MM.1S (cell line): ENCODE measurements at regions not wholly inside any gene's neighbourhood (a gene's known extent, or its start where the extent isn't known, plus 50 kb on each side); places are given as distances from the start of the nearest gene placed in this dataset.

Source experiments
- DNase-seq: peaks from one replicate; pipeline ENCODE4 v3.0.0-alpha.2; 2015
- H2AFZ ChIP-seq: fragments of 300-600 bp; sonication (generic); 2 replicates; pipeline ENCODE4 v1.6.0; 2016; ENCODE audit warnings: antibody characterized with exemption, low read length
- H3F3A ChIP-seq: fragments of 300-600 bp; sonication (generic); 2 replicates; pipeline ENCODE4 v1.6.1; 2016; ENCODE audit warnings: mild to moderate bottlenecking, antibody characterized with exemption, low read length, moderate library complexity, mixed read lengths; ENCODE audit not compliant: insufficient read depth
- H3K27ac ChIP-seq: fragments of 300-600 bp; sonication (generic); 2 replicates; pipeline ENCODE4 v1.5.1; 2016; ENCODE audit warnings: mild to moderate bottlenecking, low read length
- H3K27me3 ChIP-seq: fragments of 300-600 bp; sonication (generic); replicated peaks from 2 replicates; pipeline ENCODE4 v1.6.0; 2016; ENCODE audit warnings: low read length; ENCODE audit not compliant: insufficient read depth
- H3K36me3 ChIP-seq: fragments of 300-600 bp; sonication (generic); replicated peaks from 2 replicates; pipeline ENCODE4 v1.6.1; 2016; ENCODE audit warnings: mild to moderate bottlenecking, low read length, mixed read lengths; ENCODE audit not compliant: insufficient read depth
- H3K4me1 ChIP-seq: fragments of 300-600 bp; sonication (generic); 2 replicates; pipeline ENCODE4 v1.6.1; 2016; ENCODE audit warnings: low read length, mixed read lengths
- H3K4me2 ChIP-seq: fragments of 300-600 bp; sonication (generic); 2 replicates; pipeline ENCODE4 v1.6.0; 2016; ENCODE audit warnings: low read depth, low read length
- H3K4me3 ChIP-seq: fragments of 300-600 bp; sonication (generic); 2 replicates; pipeline ENCODE4 v1.5.1; 2016; ENCODE audit warnings: low read length, mixed read lengths
- H3K79me2 ChIP-seq: fragments of 300-600 bp; sonication (generic); 2 replicates; pipeline ENCODE4 v1.6.1; 2016; ENCODE audit warnings: mixed run types, low read length, mixed read lengths
- H3K9ac ChIP-seq: fragments of 300-600 bp; sonication (generic); 2 replicates; pipeline ENCODE4 v1.6.1; 2016; ENCODE audit warnings: low read length, mixed read lengths
- H3K9me2 ChIP-seq: fragments of 300-600 bp; sonication (generic); replicated peaks from 2 replicates; pipeline ENCODE4 v1.6.1; 2016; ENCODE audit warnings: mild to moderate bottlenecking, low read length, mixed read lengths; ENCODE audit not compliant: insufficient read depth
- H3K9me3 ChIP-seq: fragments of 300-600 bp; sonication (generic); replicated peaks from 2 replicates; pipeline ENCODE4 v1.6.1; 2016; ENCODE audit warnings: mild to moderate bottlenecking, low read length, mixed read lengths; ENCODE audit not compliant: insufficient read depth
- H4K20me1 ChIP-seq: fragments of 300-600 bp; sonication (generic); 2 replicates; pipeline ENCODE4 v1.6.1; 2016; ENCODE audit warnings: mild to moderate bottlenecking, low read length, moderate library complexity, mixed read lengths; ENCODE audit not compliant: insufficient read depth
- CTCF ChIP-seq: fragments of 300-600 bp; sonication (generic); IDR thresholded peaks from 2 replicates; pipeline ENCODE4 v1.5.1; 2016; ENCODE audit warnings: antibody characterized with exemption, low read length, mixed read lengths
- EZH2 ChIP-seq: fragments of 300-600 bp; sonication (generic); optimal IDR thresholded peaks from 2 replicates; pipeline ENCODE3; 2017; ENCODE audit warnings: low read depth, mild to moderate bottlenecking, antibody characterized with exemption, low read length, mixed read lengths
- EZH2phosphoT487 ChIP-seq: fragments of 300-600 bp; sonication (generic); IDR thresholded peaks from 2 replicates; pipeline ENCODE4 v1.6.1; 2018; ENCODE audit warnings: antibody characterized with exemption, low read length

DNA sequence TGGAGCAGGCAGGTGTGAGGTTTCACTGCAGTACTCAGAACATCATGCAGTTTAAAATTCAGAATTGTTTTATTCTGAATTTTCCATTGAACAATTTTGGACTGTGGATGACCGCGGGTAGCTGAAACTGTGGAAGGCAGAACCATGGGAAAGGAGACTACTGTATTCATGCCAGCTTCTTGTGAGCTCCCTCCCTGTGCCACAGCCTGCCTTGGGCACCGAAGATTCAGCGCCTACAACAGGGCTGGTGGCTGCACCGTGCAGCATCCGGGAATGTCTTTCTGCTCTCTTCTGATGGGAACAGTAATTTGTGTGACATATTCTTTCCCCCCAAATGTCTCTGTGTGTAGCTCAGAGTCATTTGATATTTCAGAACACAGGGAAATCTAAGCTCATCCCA is 118.5 kb upstream of the NKX1-1 start:
- Histone ChIP-seq H3K9me2 (no peaks in the 10 kb centered on the region), H2AFZ (no peak overlapping the region), H3K27me3 (peaks cover 8% of the 10 kb centered on the region; the same call in 1 of the 2 replicates), H3K36me3 (no peaks in the 10 kb centered on the region), H3K79me2 (no peaks in the 10 kb centered on the region), H3K9ac (no peak overlapping the region), H3K27ac (no peak overlapping the region), H3K4me3 (no peak overlapping the region), H3F3A (no peaks in the 10 kb centered on the region), H3K9me3 (no peaks in the 10 kb centered on the region), H3K4me1 (no peaks in the 10 kb centered on the region), H3K4me2 (no peak overlapping the region), H4K20me1 (no peaks in the 10 kb centered on the region)
- no peak for DNase-seq
- TF ChIP-seq CTCF, result no peak
- no peak for TF ChIP-seq EZH2phosphoT487
- no peak for TF ChIP-seq EZH2

DNA sequence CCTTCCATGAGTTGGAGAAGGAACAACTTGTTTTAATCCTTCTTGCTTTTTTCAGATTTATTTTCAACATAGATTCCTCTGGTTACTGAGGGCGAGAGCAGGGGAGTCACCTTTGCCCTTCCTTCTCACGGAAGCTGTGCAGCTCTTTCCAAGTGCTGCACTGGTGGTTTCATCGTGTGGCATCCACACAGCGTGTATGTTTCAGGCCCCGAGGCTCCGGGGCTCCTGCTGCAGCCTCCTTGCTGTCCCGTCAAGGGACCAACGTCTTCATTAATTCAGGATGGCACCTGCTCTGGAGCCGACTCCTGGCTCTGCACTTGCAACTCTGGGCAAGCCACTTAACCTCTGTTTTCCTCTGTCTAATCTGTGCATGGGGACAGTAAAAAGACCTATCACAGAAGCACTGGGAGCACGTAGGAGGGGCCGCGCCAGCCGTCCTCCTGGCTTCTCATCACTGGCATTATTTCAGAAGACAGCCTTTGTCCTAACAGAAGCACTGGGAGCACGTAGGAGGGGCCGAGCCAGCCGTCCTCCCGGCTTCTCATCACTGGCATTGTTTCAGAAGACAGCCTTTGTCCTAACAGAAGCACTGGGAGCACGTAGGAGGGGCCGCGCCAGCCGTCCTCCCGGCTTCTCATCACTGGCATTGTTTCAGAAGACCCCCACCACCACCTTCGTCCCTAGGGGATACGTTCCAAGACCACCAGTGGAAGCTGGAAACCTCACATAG is 117.8 kb upstream of the NKX1-1 start:
- H3K36me3 ChIP-seq, result no peaks in the 10 kb centered on the region
- no peak overlapping the region for H2AFZ ChIP-seq
- H3K4me2 ChIP-seq, result no peak overlapping the region
- H3K27ac ChIP-seq, result no peak overlapping the region
- no peak for DNase-seq
- no peaks in the 10 kb centered on the region for H4K20me1 ChIP-seq
- H3K4me1 ChIP-seq, result no peaks in the 10 kb centered on the region
- H3F3A ChIP-seq, result no peaks in the 10 kb centered on the region
- H3K9me3 ChIP-seq, result no peaks in the 10 kb centered on the region
- peaks cover 8% of the 10 kb centered on the region; the same call in 1 of the 2 replicates for H3K27me3 ChIP-seq
- H3K9me2 ChIP-seq, result no peaks in the 10 kb centered on the region
- no peak for TF ChIP-seq EZH2
- no peak for TF ChIP-seq CTCF
- no peak for TF ChIP-seq EZH2phosphoT487
- no peak overlapping the region for H3K4me3 ChIP-seq
- H3K79me2 ChIP-seq, result no peaks in the 10 kb centered on the region
- H3K9ac ChIP-seq, result no peak overlapping the region

- no peaks in the 10 kb centered on the region for H3F3A ChIP-seq
- no peaks in the 10 kb centered on the region for H3K36me3 ChIP-seq
- H3K4me1 ChIP-seq, result no peaks in the 10 kb centered on the region
- H3K4me3 ChIP-seq, result no peak overlapping the region
- no peak overlapping the region for H2AFZ ChIP-seq
- no peak overlapping the region for H3K9ac ChIP-seq
- H3K9me3 ChIP-seq, result no peaks in the 10 kb centered on the region
- TF ChIP-seq EZH2phosphoT487 (no peak), CTCF (no peak), EZH2 (no peak)
- peaks cover 8% of the 10 kb centered on the region; the same call in 1 of the 2 replicates for H3K27me3 ChIP-seq
- DNase-seq, result no peak
- H3K79me2 ChIP-seq, result no peaks in the 10 kb centered on the region
- no peaks in the 10 kb centered on the region for H3K9me2 ChIP-seq
- H3K27ac ChIP-seq, result no peak overlapping the region
- no peak overlapping the region for H3K4me2 ChIP-seq
- H4K20me1 ChIP-seq, result no peaks in the 10 kb centered on the region
Observed at GRCh38 chr4:1523506-1523905, 117.3 kb upstream of the NKX1-1 start.
